ENCODE measurements at regions not wholly inside any gene's neighbourhood (a gene's known extent, or its start where the extent isn't known, plus 50 kb on each side); places are given as distances from the start of the nearest gene placed in this dataset.

- peaks cover 4% of the 10 kb centered on the region for H3K9me3 Mint-ChIP-seq (ENCODE audit: low read depth)
- no peak for TF ChIP-seq CTCF (IDR thresholded peaks at IDR 0.05)
- no peak overlapping the region for H3K4me3 Mint-ChIP-seq (ENCODE audit: unreplicated experiment)
- no peak overlapping the region for H3K27ac Mint-ChIP-seq (ENCODE audit: unreplicated experiment)
- no peaks in the 10 kb centered on the region for H3K27me3 Mint-ChIP-seq (ENCODE audit: low read depth)
- DNase-seq (ENCODE audit: low spot score), result no peak
- no peaks in the 10 kb centered on the region for H3K4me1 Mint-ChIP-seq (ENCODE audit: low read depth)
- H3K36me3 Mint-ChIP-seq (ENCODE audit: low read depth), result no peaks in the 10 kb centered on the region
Observed at GRCh38 chrX:140206657-140207056, 241.3 kb upstream of the CXorf66 start.

GRCh38 chrX:140190441-140191108 lies 225.3 kb upstream of the CXorf66 start:
- no peak for DNase-seq (ENCODE audit: low spot score)
- no peak for TF ChIP-seq CTCF (IDR thresholded peaks at IDR 0.05)
- Mint-ChIP-seq H3K9me3 (ENCODE audit: low read depth) (no peaks in the 10 kb centered on the region), H3K27ac (ENCODE audit: unreplicated experiment) (no peak overlapping the region), H3K4me1 (ENCODE audit: low read depth) (no peaks in the 10 kb centered on the region), H3K4me3 (ENCODE audit: unreplicated experiment) (no peak overlapping the region), H3K27me3 (ENCODE audit: low read depth) (no peaks in the 10 kb centered on the region), H3K36me3 (ENCODE audit: low read depth) (no peaks in the 10 kb centered on the region)

- Mint-ChIP-seq H3K9me3 (ENCODE audit: low read depth) (no peaks in the 10 kb centered on the region), H3K27me3 (ENCODE audit: low read depth) (no peaks in the 10 kb centered on the region), H3K27ac (ENCODE audit: unreplicated experiment) (no peak overlapping the region), H3K4me1 (ENCODE audit: low read depth) (no peaks in the 10 kb centered on the region), H3K36me3 (ENCODE audit: low read depth) (no peaks in the 10 kb centered on the region), H3K4me3 (ENCODE audit: unreplicated experiment) (no peak overlapping the region)
- no peak for DNase-seq (ENCODE audit: low spot score)
- no peak for TF ChIP-seq CTCF (IDR thresholded peaks at IDR 0.05)
Observed at GRCh38 chrX:140180585-140180984, 215.3 kb upstream of the CXorf66 start.

- Mint-ChIP-seq H3K4me3 (ENCODE audit: unreplicated experiment) (no peak overlapping the region), H3K9me3 (ENCODE audit: low read depth) (no peaks in the 10 kb centered on the region), H3K4me1 (ENCODE audit: low read depth) (no peaks in the 10 kb centered on the region), H3K36me3 (ENCODE audit: low read depth) (no peaks in the 10 kb centered on the region), H3K27ac (ENCODE audit: unreplicated experiment) (no peak overlapping the region), H3K27me3 (ENCODE audit: low read depth) (no peaks in the 10 kb centered on the region)
- DNase-seq (ENCODE audit: low spot score), result no peak
- no peak for TF ChIP-seq CTCF (IDR thresholded peaks at IDR 0.05)
Observed at GRCh38 chrX:140177821-140178220, 212.5 kb upstream of the CXorf66 start.

- Mint-ChIP-seq H3K27ac (ENCODE audit: unreplicated experiment) (no peak overlapping the region), H3K27me3 (ENCODE audit: low read depth) (no peaks in the 10 kb centered on the region), H3K4me1 (ENCODE audit: low read depth) (no peaks in the 10 kb centered on the region), H3K36me3 (ENCODE audit: low read depth) (no peaks in the 10 kb centered on the region), H3K4me3 (ENCODE audit: unreplicated experiment) (no peak overlapping the region), H3K9me3 (ENCODE audit: low read depth) (peaks cover 12% of the 10 kb centered on the region)
- TF ChIP-seq CTCF (IDR thresholded peaks at IDR 0.05), result no peak
- no peak for DNase-seq (ENCODE audit: low spot score)
Observed at GRCh38 chrX:140172401-140172800, 207.1 kb upstream of the CXorf66 start.
